IMR-90 (cell line): ENCODE measurements at regions not wholly inside any gene's neighbourhood (a gene's known extent, or its start where the extent isn't known, plus 50 kb on each side); places are given as distances from the start of the nearest gene placed in this dataset.

Experiments used
- ATAC-seq: fragments of 200-7000 bp; cut with Tn5 transposase; 2 replicates; pipeline ENCODE4 v1.9.1; 2020; ENCODE audit warnings: low read depth, mild to moderate bottlenecking, moderate library complexity
- BruUV-seq: library from RNA; stranded (reverse); fragments of 400-500 nt; replicated peaks from 2 replicates; lab custom pipeline; 2021; lab: Mats Ljungman, UMichigan
- CTCF ChIA-PET: fragments of 300-600 bp; formaldehyde crosslinking; extraction: SDS; loops from one replicate; lab custom pipeline; 2021; ENCODE audit warnings: antibody characterized with exemption; lab: Yijun Ruan, JAX
- POLR2A ChIA-PET: fragments of 300-600 bp; sonication (Branson Sonifier 250); formaldehyde crosslinking; loops from one replicate; lab custom pipeline; 2022; ENCODE audit warnings: antibody characterized with exemption; ENCODE audit not compliant: unreplicated experiment; lab: Charles Lee
- DNase-seq: peaks from one replicate; pipeline ENCODE4 v3.0.0; 2013
- H2AFZ ChIP-seq: replicated peaks from 2 replicates; pipeline ENCODE3; 2013; ENCODE audit warnings: low read length, mild to moderate bottlenecking; ENCODE audit not compliant: poor library complexity
- H2AK5ac ChIP-seq: 2 replicates; pipeline ENCODE4 v1.6.1; 2013; ENCODE audit warnings: low read depth, low read length, inconsistent platforms
- H2AK9ac ChIP-seq: replicated peaks from 2 replicates; pipeline ENCODE3; 2013; ENCODE audit warnings: mild to moderate bottlenecking, low read depth, low read length, moderate library complexity; ENCODE audit not compliant: poor library complexity
- H2BK120ac ChIP-seq: 2 replicates; pipeline ENCODE4 v1.6.1; 2013; ENCODE audit warnings: low read depth, low read length, inconsistent platforms
- H2BK15ac ChIP-seq: 3 replicates; pipeline ENCODE4 v1.6.1; 2013; ENCODE audit warnings: low read depth, low read length, inconsistent platforms
- H2BK20ac ChIP-seq: 2 replicates; pipeline ENCODE4 v1.6.1; 2013; ENCODE audit warnings: low read depth, mild to moderate bottlenecking, inconsistent platforms, low read length, moderate library complexity
- H2BK5ac ChIP-seq: 2 replicates; pipeline ENCODE4 v1.6.1; 2013; ENCODE audit warnings: mild to moderate bottlenecking, low read depth, low read length, inconsistent platforms; ENCODE audit not compliant: poor library complexity, severe bottlenecking
- H3K14ac ChIP-seq: replicated peaks from 2 replicates; pipeline ENCODE4 v1.6.1; 2013; ENCODE audit warnings: low read depth, low read length, inconsistent platforms
- H3K18ac ChIP-seq: 2 replicates; pipeline ENCODE4 v1.6.1; 2013; ENCODE audit warnings: low read depth, low read length, control low read depth
- H3K23ac ChIP-seq: 2 replicates; pipeline ENCODE4 v1.6.1; 2013; ENCODE audit warnings: low read depth, low read length, inconsistent platforms
- H3K27ac ChIP-seq: 2 replicates; pipeline ENCODE4 v1.5.1; 2013; ENCODE audit warnings: mild to moderate bottlenecking, control low read depth, low read length; ENCODE audit not compliant: insufficient read depth
- H3K27me3 ChIP-seq: 2 replicates; pipeline ENCODE4 v1.6.1; 2013; ENCODE audit warnings: low read length; ENCODE audit not compliant: control insufficient read depth, insufficient read depth
- H3K36me3 ChIP-seq: 2 replicates; pipeline ENCODE4 v1.6.1; 2013; ENCODE audit warnings: low read length, mixed read lengths; ENCODE audit not compliant: control insufficient read depth, insufficient read depth
- H3K4ac ChIP-seq: 2 replicates; pipeline ENCODE4 v1.6.1; 2013; ENCODE audit warnings: low read depth, low read length, inconsistent platforms
- H3K4me1 ChIP-seq: 2 replicates; pipeline ENCODE4 v1.6.1; 2013; ENCODE audit warnings: low read length, mixed read lengths; ENCODE audit not compliant: control insufficient read depth, insufficient read depth
- H3K4me2 ChIP-seq: 2 replicates; pipeline ENCODE4 v1.6.1; 2013; ENCODE audit warnings: low read depth, mild to moderate bottlenecking, control low read depth, low read length, moderate library complexity
- H3K4me3 ChIP-seq: 2 replicates; pipeline ENCODE4 v1.5.1; 2013; ENCODE audit warnings: low read depth, mild to moderate bottlenecking, control low read depth, low read length, moderate library complexity; ENCODE audit not compliant: insufficient read depth
- H3K56ac ChIP-seq: 2 replicates; pipeline ENCODE4 v1.6.1; 2013; ENCODE audit warnings: low read length, inconsistent platforms; ENCODE audit not compliant: insufficient read depth; ENCODE audit errors: extremely low read depth
- H3K79me1 ChIP-seq, 2 experiments: 2 replicates each; pipeline ENCODE4 v1.6.1; 2013; ENCODE audit warnings: low read length in 2 of 2, inconsistent platforms in 1 of 2, low read depth in 1 of 2
- H3K9ac ChIP-seq: 2 replicates; pipeline ENCODE4 v1.6.1; 2013; ENCODE audit warnings: low read depth, low read length, control low read depth
- H3K9me1 ChIP-seq: 2 replicates; pipeline ENCODE4 v1.6.1; 2013; ENCODE audit warnings: low read length, inconsistent platforms; ENCODE audit not compliant: insufficient read depth
- H3K9me3 ChIP-seq: 2 replicates; pipeline ENCODE4 v1.6.1; 2013; ENCODE audit warnings: low read length; ENCODE audit not compliant: control insufficient read depth, insufficient read depth
- H4K20me1 ChIP-seq: 2 replicates; pipeline ENCODE4 v1.6.1; 2013; ENCODE audit warnings: low read length, inconsistent platforms; ENCODE audit not compliant: insufficient read depth
- H4K5ac ChIP-seq: 2 replicates; pipeline ENCODE4 v1.6.1; 2013; ENCODE audit warnings: mild to moderate bottlenecking, low read depth, low read length, control low read depth
- H4K8ac ChIP-seq, 2 experiments: 2 replicates each; pipeline ENCODE4 v1.6.1; 2013; ENCODE audit warnings: low read depth in 2 of 2, low read length in 2 of 2, control low read depth in 1 of 2, inconsistent platforms in 1 of 2
- H4K91ac ChIP-seq: 2 replicates; pipeline ENCODE4 v1.6.1; 2013; ENCODE audit warnings: low read depth, low read length, inconsistent platforms; ENCODE audit not compliant: insufficient read depth
- CEBPB ChIP-seq: IDR thresholded peaks from 2 replicates; pipeline ENCODE4 v1.6.1; 2012; ENCODE audit warnings: low read depth, low read length, improper control_type of control experiment
- NFE2L2 ChIP-seq: fragments of 150-350 bp; IDR thresholded peaks from 2 replicates; pipeline ENCODE4 v1.6.1; 2016; ENCODE audit warnings: low read depth, mild to moderate bottlenecking, low read length
- WGBS, 2 experiments: methylation state at CpG; one replicate each; pipeline versions ENCODE4 v1.1.5 to v1.1.7; 2013; ENCODE audit warnings: missing lambda C conversion rate in 2 of 2; ENCODE audit not compliant: insufficient read length in 1 of 2; ENCODE audit errors: extremely low coverage in 2 of 2; 5-methylcytosine and 5-hydroxymethylcytosine counted together
- dilution Hi-C: fragments of 300-500 bp; cut with HindIII; formaldehyde crosslinking; loops from one replicate; pipeline ENCODE4 v1.14.3; 2018; ENCODE audit warnings: low sequenced_read_pairs; ENCODE audit not compliant: unreplicated experiment
- in situ Hi-C: fragments of 300-500 bp; cut with MboI; formaldehyde crosslinking; loops from 3 replicates; pipeline ENCODE4 v1.14.3; 2019; ENCODE audit warnings: low sequenced_read_pairs, inconsistent platforms, mixed read lengths
- intact Hi-C: fragments of 100-400 bp; cut with micrococcal nuclease; formaldehyde crosslinking; loops from 2 replicates; pipeline ENCODE4 v1.10.0; 2022

DNA sequence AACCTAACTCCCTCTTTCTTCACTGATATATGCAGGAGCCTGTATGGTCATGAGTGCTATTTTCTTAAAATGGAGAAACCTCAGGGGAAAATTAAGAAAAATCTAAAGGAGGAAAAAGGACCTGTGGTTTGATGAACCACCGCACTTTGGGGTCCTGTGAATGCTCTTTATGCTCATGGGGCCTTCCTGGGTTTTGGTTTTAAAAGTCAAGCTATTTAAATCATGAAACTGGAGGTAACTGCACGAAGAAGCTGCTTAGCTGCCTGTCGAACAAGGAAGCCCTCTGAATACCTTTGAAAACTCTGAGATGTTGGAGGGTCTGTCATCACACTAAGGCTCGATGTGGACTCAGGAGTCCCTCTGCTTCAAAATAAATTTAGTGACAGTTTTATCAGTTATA lies 564.5 kb upstream of the ADAMTS16 start:
- no CpG with 5 or more reads among the region's 4 CpGs for WGBS, 2 experiments
- CTCF ChIA-PET, result no interaction called here
- H4K8ac ChIP-seq, result no peak overlapping the region

More for the DNA sequence above, 564.5 kb upstream of the ADAMTS16 start:
- Histone ChIP-seq H3K36me3 (no peaks in the 10 kb centered on the region), H2AFZ (no peak overlapping the region), H3K14ac (no peak overlapping the region), H3K4me3 (no peak overlapping the region), H2AK5ac (no peak overlapping the region), H3K27me3 (no peaks in the 10 kb centered on the region), H4K5ac (no peak overlapping the region), H2BK120ac (no peak overlapping the region), H3K4me2 (no peak overlapping the region), H2BK20ac (no peak overlapping the region), H2BK15ac (no peak overlapping the region), H3K4ac (no peak overlapping the region), H4K20me1 (no peaks in the 10 kb centered on the region), H3K27ac (no peak overlapping the region), H3K4me1 (no peaks in the 10 kb centered on the region), H4K91ac (no peak overlapping the region), H3K23ac (no peak overlapping the region), H3K18ac (no peak overlapping the region), H3K79me1 (no peaks in the 10 kb centered on the region), H3K9me3 (peaks cover 16% of the 10 kb centered on the region), H2BK5ac (no peak overlapping the region), H3K9ac (no peak overlapping the region), H3K9me1 (no peaks in the 10 kb centered on the region), H3K56ac (no peak overlapping the region), H2AK9ac (no peak overlapping the region)
- intact Hi-C loops (no loop called here), in situ Hi-C loops (no loop called here), dilution Hi-C loops (no loop called here)
- POLR2A ChIA-PET, result no interaction called here
- no peak for DNase-seq
- TF ChIP-seq NFE2L2, result no peak
- TF ChIP-seq CEBPB, result no peak
- no peak for ATAC-seq
- no TSS peak for BruUV-seq
